H1 (cell line): ENCODE measurements at regions not wholly inside any gene's neighbourhood (a gene's known extent, or its start where the extent isn't known, plus 50 kb on each side); places are given as distances from the start of the nearest gene placed in this dataset.

Experiments used
- CTCF ChIA-PET: fragments of 300-600 bp; sonication (Branson Sonifier 250); formaldehyde crosslinking; loops from one replicate; lab custom pipeline; 2021; ENCODE audit not compliant: partially characterized antibody; lab: Charles Lee
- POLR2A ChIA-PET: fragments of 300-600 bp; sonication (Branson Sonifier 250); formaldehyde crosslinking; loops from one replicate; lab custom pipeline; 2021; ENCODE audit warnings: inconsistent platforms; ENCODE audit not compliant: partially characterized antibody; lab: Charles Lee
- DNase-seq, 2 experiments: peaks; one replicate each; pipeline versions ENCODE4 v3.0.0 to v3.0.0-alpha.2; 2010 to 2022; ENCODE audit warnings: low spot score in 2 of 2, low read depth in 1 of 2, mixed read lengths in 1 of 2
- FAIRE-seq: peaks from 2 replicates; lab custom pipeline; 2011; peaks lifted over from hg19 to GRCh38; lab: Jason Lieb, UNC
- H2AFZ ChIP-seq: 2 replicates; pipeline ENCODE4 v1.8.1; 2012; ENCODE audit warnings: low read length, inconsistent platforms
- H2AK5ac ChIP-seq: 2 replicates; pipeline ENCODE4 v1.6.1; 2013; ENCODE audit warnings: low read depth, low read length
- H2BK120ac ChIP-seq: replicated peaks from 2 replicates; pipeline ENCODE3; 2013; ENCODE audit warnings: low read depth, low read length, inconsistent platforms
- H2BK12ac ChIP-seq: 2 replicates; pipeline ENCODE4 v1.6.1; 2013; ENCODE audit warnings: low read depth, low read length
- H2BK15ac ChIP-seq: 2 replicates; pipeline ENCODE4 v1.6.1; 2013; ENCODE audit warnings: low read length
- H2BK20ac ChIP-seq: 2 replicates; pipeline ENCODE4 v1.6.1; 2013; ENCODE audit warnings: low read length
- H2BK5ac ChIP-seq: 2 replicates; pipeline ENCODE4 v1.6.1; 2013; ENCODE audit warnings: low read depth, low read length
- H3K14ac ChIP-seq: 2 replicates; pipeline ENCODE4 v1.6.1; 2013; ENCODE audit warnings: inconsistent platforms; ENCODE audit not compliant: insufficient read length
- H3K18ac ChIP-seq: 2 replicates; pipeline ENCODE4 v1.6.1; 2013; ENCODE audit warnings: low read length; ENCODE audit errors: extremely low read depth
- H3K23ac ChIP-seq: 2 replicates; pipeline ENCODE4 v1.6.1; 2013; ENCODE audit warnings: inconsistent platforms; ENCODE audit not compliant: insufficient read length
- H3K23me2 ChIP-seq: 2 replicates; pipeline ENCODE4 v1.6.1; 2013; ENCODE audit warnings: low read depth, low read length
- H3K27ac ChIP-seq: 2 replicates; pipeline ENCODE4 v1.6.1; 2011; ENCODE audit warnings: low read depth, low read length, inconsistent platforms
- H3K27me3 ChIP-seq, 4 experiments: replicated peaks in 1 of 4; 1 replicate in 1 of 4; 2 replicates in 3 of 4; pipeline versions ENCODE4 v1.6.1 to v1.8.1; 2011 to 2013; ENCODE audit warnings: low read length in 3 of 4, mild to moderate bottlenecking in 3 of 4, inconsistent platforms in 2 of 4, mixed read lengths in 2 of 4, moderate library complexity in 1 of 4; ENCODE audit not compliant: control insufficient read depth in 3 of 4, insufficient read depth in 3 of 4; ENCODE audit errors: extremely low read depth in 1 of 4
- H3K36me3 ChIP-seq, 4 experiments: 2 replicates each; pipeline versions ENCODE4 v1.6.1 to v1.8.1; 2011 to 2013; ENCODE audit warnings: mild to moderate bottlenecking in 4 of 4, low read length in 3 of 4, moderate library complexity in 2 of 4, control low read depth in 1 of 4, inconsistent platforms in 1 of 4; ENCODE audit not compliant: insufficient read depth in 4 of 4, control insufficient read depth in 2 of 4
- H3K4ac ChIP-seq: replicated peaks from 2 replicates; pipeline ENCODE3; 2013; ENCODE audit warnings: low read length, low read depth, mixed read lengths, inconsistent platforms; ENCODE audit not compliant: insufficient read length
- H3K4me1 ChIP-seq, 4 experiments: replicated peaks in 1 of 4; 1 replicate in 1 of 4; 2 replicates in 3 of 4; pipeline versions ENCODE4 v1.6.1 to v1.8.1; 2011 to 2013; ENCODE audit warnings: low read length in 3 of 4, inconsistent platforms in 2 of 4, mixed read lengths in 1 of 4; ENCODE audit not compliant: insufficient read depth in 4 of 4, control insufficient read depth in 3 of 4
- H3K4me2 ChIP-seq, 2 experiments: 2 replicates each; pipeline versions ENCODE4 v1.6.1 to v1.8.1; 2011 to 2013; ENCODE audit warnings: low read depth in 2 of 2, low read length in 2 of 2, control low read depth in 1 of 2, inconsistent platforms in 1 of 2, mild to moderate bottlenecking in 1 of 2; ENCODE audit not compliant: insufficient read depth in 1 of 2
- H3K4me3 ChIP-seq, 4 experiments: fragments of 200-600, 300-600 bp in 1 of 4; sonication (generic), shearing (Covaris generic), sonication (Bioruptor Twin) in 1 of 4; 2 replicates each; pipeline versions ENCODE4 v1.5.1 to v1.8.1; 2011 to 2016; ENCODE audit warnings: low read length in 4 of 4, low read depth in 3 of 4, control low read depth in 2 of 4, inconsistent platforms in 2 of 4, mild to moderate bottlenecking in 2 of 4, mixed read lengths in 1 of 4, moderate library complexity in 1 of 4; ENCODE audit not compliant: insufficient read depth in 2 of 4; ENCODE audit errors: extremely low read depth in 1 of 4
- H3K56ac ChIP-seq: replicated peaks from 2 replicates; pipeline ENCODE3; 2013; ENCODE audit warnings: low read depth, mild to moderate bottlenecking, mixed read lengths, low read length, inconsistent platforms; ENCODE audit not compliant: insufficient read length
- H3K79me1 ChIP-seq: 2 replicates; pipeline ENCODE4 v1.6.1; 2013; ENCODE audit warnings: low read depth, low read length, control low read depth
- H3K79me2 ChIP-seq, 2 experiments: 2 replicates each; pipeline versions ENCODE4 v1.6.1 to v1.8.1; 2012 to 2013; ENCODE audit warnings: low read length in 2 of 2, mild to moderate bottlenecking in 2 of 2, inconsistent platforms in 1 of 2; ENCODE audit not compliant: insufficient read depth in 2 of 2, control insufficient read depth in 1 of 2
- H3K9ac ChIP-seq, 4 experiments: replicated peaks in 1 of 4; 1 replicate in 1 of 4; 2 replicates in 3 of 4; pipeline versions ENCODE4 v1.6.1 to v1.8.1; 2011 to 2013; ENCODE audit warnings: low read depth in 3 of 4, low read length in 3 of 4, control low read depth in 2 of 4, mild to moderate bottlenecking in 2 of 4, moderate library complexity in 2 of 4, inconsistent platforms in 1 of 4; ENCODE audit errors: extremely low read depth in 1 of 4
- H3K9me3 ChIP-seq, 2 experiments: 2 replicates each; pipeline versions ENCODE4 v1.6.1 to v1.8.1; 2012 to 2013; ENCODE audit warnings: mild to moderate bottlenecking in 2 of 2, moderate library complexity in 2 of 2, control low read depth in 1 of 2, inconsistent platforms in 1 of 2, low read depth in 1 of 2, low read length in 1 of 2, mixed read lengths in 1 of 2; ENCODE audit not compliant: insufficient read depth in 2 of 2
- H4K20me1 ChIP-seq, 2 experiments: replicated peaks in 1 of 2; 2 replicates each; pipeline versions ENCODE3 to v1.8.1; 2011 to 2013; ENCODE audit warnings: inconsistent platforms in 2 of 2, low read length in 2 of 2, mild to moderate bottlenecking in 1 of 2; ENCODE audit not compliant: insufficient read depth in 2 of 2, control insufficient read depth in 1 of 2
- H4K5ac ChIP-seq: 2 replicates; pipeline ENCODE4 v1.6.1; 2013; ENCODE audit warnings: low read length, low read depth, mixed read lengths, inconsistent platforms; ENCODE audit not compliant: insufficient read length
- H4K8ac ChIP-seq: 2 replicates; pipeline ENCODE4 v1.8.0; 2013; ENCODE audit warnings: mild to moderate bottlenecking, moderate library complexity, low read length, inconsistent platforms; ENCODE audit not compliant: insufficient read depth; ENCODE audit errors: extremely low read depth
- H4K91ac ChIP-seq: replicated peaks from 2 replicates; pipeline ENCODE3; 2013; ENCODE audit warnings: low read length, mixed read lengths, inconsistent platforms; ENCODE audit not compliant: insufficient read length
- CTCF ChIP-seq, 3 experiments: IDR thresholded peaks; 1 replicate in 2 of 3; 2 replicates in 1 of 3; pipeline versions ENCODE4 v1.5.1 to v1.6.1; 2011; ENCODE audit warnings: low read length in 3 of 3, mild to moderate bottlenecking in 3 of 3, inconsistent platforms in 2 of 3, low read depth in 1 of 3, moderate library complexity in 1 of 3; ENCODE audit not compliant: insufficient read depth in 1 of 3; ENCODE audit errors: control extremely low read depth in 1 of 3
- RAD21 ChIP-seq, 2 experiments: IDR thresholded peaks in 1 of 2; conservative IDR thresholded peaks in 1 of 2; 2 replicates each; pipeline ENCODE4 v1.6.1; 2011; ENCODE audit warnings: low read depth in 2 of 2, low read length in 2 of 2, improper control_type of control experiment in 1 of 2, inconsistent platforms in 1 of 2, mild to moderate bottlenecking in 1 of 2, moderate library complexity in 1 of 2
- RXRA ChIP-seq: IDR thresholded peaks from 2 replicates; pipeline ENCODE4 v1.6.1; 2011; ENCODE audit warnings: low read depth, mild to moderate bottlenecking, low read length, moderate library complexity; ENCODE audit not compliant: insufficient read depth
- WGBS, 2 experiments: shearing (Covaris generic) in 1 of 2; methylation state at CpG; one replicate each; pipeline versions ENCODE4 v1.1.6 to v1.1.7; 2013 to 2015; ENCODE audit warnings: low lambda C conversion rate in 2 of 2, mixed read lengths in 2 of 2, inconsistent platforms in 1 of 2, low coverage in 1 of 2, missing lambda C conversion rate in 1 of 2; ENCODE audit not compliant: insufficient replicate concordance in 2 of 2, insufficient coverage in 1 of 2, insufficient read length in 1 of 2; ENCODE audit errors: extremely low coverage in 1 of 2, missing lambda C conversion rate in 1 of 2; 5-methylcytosine and 5-hydroxymethylcytosine counted together

- Histone ChIP-seq H4K91ac (no peak overlapping the region), H2BK15ac (no peak overlapping the region), H3K14ac (no peak overlapping the region), H3K56ac (no peak overlapping the region), H4K20me1 (no peaks in the 10 kb centered on the region), H3K27ac (no peak overlapping the region), H3K79me1 (no peaks in the 10 kb centered on the region), H2BK5ac (no peak overlapping the region), H2BK20ac (no peak overlapping the region), H3K23me2 (no peaks in the 10 kb centered on the region), H3K79me2 (no peaks in the 10 kb centered on the region), H4K5ac (no peak overlapping the region), H4K8ac (no peak overlapping the region; the same call in 1 of the 2 replicates), H3K4me1 (no peaks in the 10 kb centered on the region), H2BK12ac (no peak overlapping the region), H3K4me3 (no peak overlapping the region), H2AK5ac (no peak overlapping the region), H3K18ac (no peak overlapping the region), H3K9me3 (no peaks in the 10 kb centered on the region), H3K4ac (no peak overlapping the region), H3K9ac (no peak overlapping the region), H2BK120ac (no peak overlapping the region), H3K4me2 (peak overlapping the region in 1 of 2 experiments; percentile 18; a peak in 1 of 4 replicates), H3K27me3 (no peaks in the 10 kb centered on the region), H3K23ac (no peak overlapping the region), H2AFZ (peak overlapping the region; percentile 80; the same call in 1 of the 2 replicates), H3K36me3 (no peaks in the 10 kb centered on the region)
- WGBS, 2 experiments, result 76% methylated on average over 17 of the region's 17 CpGs; no CpG with 5 or more reads in 1 of the 2 experiments
- ChIA-PET POLR2A (no interaction called here), CTCF (interaction anchor here (0.6 to 8.0 kb wide), 33 partner anchors 10 to 1177 kb away, joined by 3 to 67 read pairs (median 4); partner anchors contain the start of gene TENM2)
- peak; percentile 64 to 88 for DNase-seq
- TF ChIP-seq CTCF (IDR thresholded peaks at IDR 0.05; ENCODE audit: control extremely low read depth in 1 of 3, insufficient read depth in 1 of 3, low read depth in 1 of 3, low read length in 3 of 3) (peak; percentile 39 to 88 (median 70)), RXRA (no peak), RAD21 (IDR thresholded peaks at IDR 0.05 in 1 of 2, conservative IDR thresholded peaks at IDR 0.05 in 1 of 2; ENCODE audit: low read depth in 2 of 2, low read length in 2 of 2) (peak; percentile 82 to 83)
- peak; percentile 87 for FAIRE-seq
Observed at GRCh38 chr5:167030500-167031120, 1260.8 kb upstream of the WWC1 start.
